ENCODE measurements at regions not wholly inside any gene's neighbourhood (a gene's known extent, or its start where the extent isn't known, plus 50 kb on each side); places are given as distances from the start of the nearest gene placed in this dataset.

DNA sequence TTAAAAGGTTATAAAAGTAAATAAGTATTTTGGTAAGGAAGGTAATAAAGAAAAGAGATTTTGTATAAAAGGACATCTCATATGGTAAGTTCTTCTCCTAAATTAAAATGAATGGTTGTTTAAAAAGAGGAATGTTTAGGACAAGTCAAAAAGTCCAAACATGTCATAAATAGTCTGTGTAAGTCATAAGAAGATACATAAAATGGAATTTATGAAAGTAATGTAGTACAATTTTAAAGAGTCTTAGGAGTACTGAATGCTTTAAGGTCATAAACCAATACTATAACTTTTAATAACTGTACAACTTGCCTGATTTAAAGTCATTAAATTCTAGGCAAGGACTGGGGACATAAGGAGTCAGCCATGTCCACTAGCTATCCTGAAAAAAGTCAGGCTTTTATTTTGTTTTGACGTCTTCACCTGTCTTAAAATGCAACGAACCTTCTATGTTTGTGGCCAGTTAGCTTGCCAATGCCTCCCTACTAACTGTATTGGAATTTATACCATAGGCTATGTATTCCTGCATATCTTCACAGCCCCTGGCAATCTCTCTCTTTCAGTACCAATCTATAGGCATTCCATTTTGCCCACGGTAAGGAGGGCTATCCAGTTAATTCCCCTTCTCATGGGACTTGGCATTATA lies 312.3 kb upstream of the LRRTM4 start:
- Histone ChIP-seq H3K4me2 (ENCODE audit: insufficient read depth, insufficient read length, low read length) (no peak overlapping the region), H2BK20ac (ENCODE audit: low read depth, low read length, poor library complexity, severe bottlenecking) (no peak overlapping the region), H3K79me2 (ENCODE audit: insufficient read depth, low read length) (no peaks in the 10 kb centered on the region), H3K27me3 (ENCODE audit: insufficient read depth, low read length) (no peaks in the 10 kb centered on the region), H3K9ac (ENCODE audit: extremely low read depth, insufficient read length, low read length) (no peak overlapping the region), H2BK12ac (ENCODE audit: insufficient read length, low read depth, low read length) (no peak overlapping the region), H3K4me1 (ENCODE audit: insufficient read depth, low read length) (no peaks in the 10 kb centered on the region; the same call in 1 of the 2 replicates), H3K27ac (ENCODE audit: insufficient read length, low read depth, low read length) (no peak overlapping the region), H3K14ac (ENCODE audit: insufficient read depth, low read length) (no peak overlapping the region), H2BK5ac (ENCODE audit: insufficient read length, low read length) (no peak overlapping the region), H3K4ac (ENCODE audit: low read depth, low read length) (no peak overlapping the region), H2BK120ac (ENCODE audit: low read depth, low read length, poor library complexity, severe bottlenecking) (no peak overlapping the region), H3K23me2 (ENCODE audit: insufficient read length, low read depth, low read length, poor library complexity, severe bottlenecking) (no peaks in the 10 kb centered on the region), H3K18ac (ENCODE audit: insufficient read length, low read depth, low read length) (no peak overlapping the region), H4K20me1 (ENCODE audit: control insufficient read depth, insufficient read depth, insufficient read length) (no peaks in the 10 kb centered on the region), H4K8ac (replicated peaks; ENCODE audit: insufficient read length, low read depth, low read length) (no peak overlapping the region), H3T11ph (ENCODE audit: low read length) (no peak overlapping the region), H4K5ac (ENCODE audit: insufficient read length, low read depth, low read length) (no peak overlapping the region), H2AK5ac (ENCODE audit: insufficient read length, low read length) (no peak overlapping the region), H3K56ac (ENCODE audit: insufficient read length, low read depth, low read length) (no peak overlapping the region), H4K91ac (ENCODE audit: insufficient read length, low read depth, low read length) (no peak overlapping the region), H2AFZ (ENCODE audit: low read length) (no peak overlapping the region), H3K23ac (ENCODE audit: insufficient read length, low read depth, low read length) (no peak overlapping the region), H3K79me1 (ENCODE audit: insufficient read depth, low read depth, low read length, poor library complexity, severe bottlenecking) (no peaks in the 10 kb centered on the region), H3K9me3 (ENCODE audit: control insufficient read depth, low read depth, low read length) (peaks cover 39% of the 10 kb centered on the region), H2BK15ac (ENCODE audit: low read depth, low read length) (no peak overlapping the region)
- no CpG with 5 or more reads among the region's 3 CpGs for WGBS (ENCODE audit: extremely low coverage, insufficient read length, low lambda C conversion rate)
- peaks cover 34 to 67% (median 37%) of the 10 kb centered on the region in 3 experiments for H3K36me3 Mint-ChIP-seq (ENCODE audit: insufficient read depth in 1 of 3, low read depth in 3 of 3)
- peaks cover 53 to 56% of the 10 kb centered on the region in 2 experiments for H3K9me3 Mint-ChIP-seq
- no peak for DNase-seq
- no peak for TF ChIP-seq CTCF (conservative IDR thresholded peaks at IDR 0.05)
- H3K27ac Mint-ChIP-seq: no peak overlapping the region
- H3K4me1 Mint-ChIP-seq: peaks cover 4% of the 10 kb centered on the region in 2 experiments
- H3K27me3 Mint-ChIP-seq (ENCODE audit: low read depth): peaks cover 3% of the 10 kb centered on the region; the same call in 1 of the 2 replicates
- no peak overlapping the region for H3K4me3 Mint-ChIP-seq

All from H9 (cell line).